ENCODE measurements at regions not wholly inside any gene's neighbourhood (a gene's known extent, or its start where the extent isn't known, plus 50 kb on each side); places are given as distances from the start of the nearest gene placed in this dataset.

DNA sequence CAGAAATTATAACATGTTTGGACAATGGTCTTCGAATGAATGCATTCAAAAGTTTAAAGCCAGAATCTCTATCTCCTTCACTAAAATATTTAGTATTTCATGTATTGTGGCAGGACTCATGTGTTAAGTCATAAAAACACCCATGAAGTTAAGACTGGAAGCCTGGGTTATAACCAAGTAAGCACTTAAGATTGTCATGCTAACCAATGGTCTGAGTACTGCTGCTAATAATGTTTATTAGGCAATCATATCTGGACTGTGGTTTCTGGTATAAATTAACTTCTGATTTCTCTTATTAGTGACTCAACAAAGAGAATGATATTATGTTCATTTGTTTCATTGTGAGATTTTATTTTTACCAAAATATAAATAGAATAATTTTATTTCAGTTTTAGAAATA lies 297.9 kb upstream of the EDIL3 start:
- H3K79me2 ChIP-seq (ENCODE audit: insufficient read depth, low read length): no peaks in the 10 kb centered on the region
- TF ChIP-seq, protein P1, sequence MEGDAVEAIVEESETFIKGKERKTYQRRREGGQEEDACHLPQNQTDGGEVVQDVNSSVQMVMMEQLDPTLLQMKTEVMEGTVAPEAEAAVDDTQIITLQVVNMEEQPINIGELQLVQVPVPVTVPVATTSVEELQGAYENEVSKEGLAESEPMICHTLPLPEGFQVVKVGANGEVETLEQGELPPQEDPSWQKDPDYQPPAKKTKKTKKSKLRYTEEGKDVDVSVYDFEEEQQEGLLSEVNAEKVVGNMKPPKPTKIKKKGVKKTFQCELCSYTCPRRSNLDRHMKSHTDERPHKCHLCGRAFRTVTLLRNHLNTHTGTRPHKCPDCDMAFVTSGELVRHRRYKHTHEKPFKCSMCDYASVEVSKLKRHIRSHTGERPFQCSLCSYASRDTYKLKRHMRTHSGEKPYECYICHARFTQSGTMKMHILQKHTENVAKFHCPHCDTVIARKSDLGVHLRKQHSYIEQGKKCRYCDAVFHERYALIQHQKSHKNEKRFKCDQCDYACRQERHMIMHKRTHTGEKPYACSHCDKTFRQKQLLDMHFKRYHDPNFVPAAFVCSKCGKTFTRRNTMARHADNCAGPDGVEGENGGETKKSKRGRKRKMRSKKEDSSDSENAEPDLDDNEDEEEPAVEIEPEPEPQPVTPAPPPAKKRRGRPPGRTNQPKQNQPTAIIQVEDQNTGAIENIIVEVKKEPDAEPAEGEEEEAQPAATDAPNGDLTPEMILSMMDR (IDR thresholded peaks at IDR 0.05; ENCODE audit: extremely low read depth, low read depth, low read length): no peak
- no peak for DNase-seq (ENCODE audit: insufficient read length, low spot score, missing footprints)
- no peaks in the 10 kb centered on the region for H4K20me1 ChIP-seq (ENCODE audit: insufficient read depth, low read length)
- H3K27ac ChIP-seq (ENCODE audit: low read depth, low read length): no peak overlapping the region
- H3K4me3 ChIP-seq (ENCODE audit: insufficient read depth, low read length): no peak overlapping the region
- no peaks in the 10 kb centered on the region for H3K9me3 ChIP-seq (ENCODE audit: low read depth, low read length)
- no peaks in the 10 kb centered on the region for H3K36me3 ChIP-seq (ENCODE audit: insufficient read depth, low read length)
- H2AFZ ChIP-seq (ENCODE audit: low read length): no peak overlapping the region
- no peaks in the 10 kb centered on the region for H3K27me3 ChIP-seq (ENCODE audit: insufficient read depth, low read length)
- no peak overlapping the region for H3K4me2 ChIP-seq (ENCODE audit: insufficient read depth, low read length)
- H3K4me1 ChIP-seq (ENCODE audit: insufficient read depth, low read length): no peaks in the 10 kb centered on the region

GRCh38 chr5:84680908-84681307 lies 296.2 kb upstream of the EDIL3 start:
- Histone ChIP-seq H3K4me3 (ENCODE audit: insufficient read depth, low read length) (no peak overlapping the region), H3K4me1 (ENCODE audit: insufficient read depth, low read length) (no peaks in the 10 kb centered on the region), H2AFZ (ENCODE audit: low read length) (no peak overlapping the region), H3K9me3 (ENCODE audit: low read depth, low read length) (no peaks in the 10 kb centered on the region), H3K4me2 (ENCODE audit: insufficient read depth, low read length) (no peak overlapping the region), H3K27me3 (ENCODE audit: insufficient read depth, low read length) (no peaks in the 10 kb centered on the region), H3K79me2 (ENCODE audit: insufficient read depth, low read length) (no peaks in the 10 kb centered on the region), H3K27ac (ENCODE audit: low read depth, low read length) (no peak overlapping the region), H4K20me1 (ENCODE audit: insufficient read depth, low read length) (no peaks in the 10 kb centered on the region), H3K36me3 (ENCODE audit: insufficient read depth, low read length) (no peaks in the 10 kb centered on the region)
- DNase-seq (ENCODE audit: insufficient read length, low spot score, missing footprints): no peak
- TF ChIP-seq, protein P1 (IDR thresholded peaks at IDR 0.05; ENCODE audit: extremely low read depth, low read depth, low read length): no peak

DNA sequence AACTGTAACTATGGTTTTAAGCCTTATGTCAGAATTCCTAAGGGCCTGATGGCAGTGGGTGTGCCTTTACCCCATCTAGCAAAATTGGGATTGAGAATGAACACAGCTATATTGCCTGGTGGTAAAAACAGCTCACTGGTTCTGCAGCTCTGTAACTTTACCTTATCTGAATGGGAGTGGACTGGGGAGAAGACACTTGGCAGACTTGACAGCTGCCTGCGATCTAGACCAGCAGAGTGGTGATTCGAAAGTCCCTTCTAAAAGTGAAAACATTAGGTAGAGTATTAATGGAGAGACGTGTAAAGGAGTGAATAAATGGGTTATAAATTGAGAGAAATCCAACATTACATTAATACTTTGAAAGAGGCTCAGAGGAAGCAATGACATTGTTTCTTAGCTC lies 289.1 kb upstream of the EDIL3 start:
- TF ChIP-seq, protein P1 (IDR thresholded peaks at IDR 0.05; ENCODE audit: extremely low read depth, low read depth, low read length): no peak
- Histone ChIP-seq H3K27ac (ENCODE audit: low read depth, low read length) (no peak overlapping the region), H3K4me2 (ENCODE audit: insufficient read depth, low read length) (no peak overlapping the region), H3K36me3 (ENCODE audit: insufficient read depth, low read length) (no peaks in the 10 kb centered on the region), H3K79me2 (ENCODE audit: insufficient read depth, low read length) (no peaks in the 10 kb centered on the region), H3K27me3 (ENCODE audit: insufficient read depth, low read length) (no peaks in the 10 kb centered on the region), H3K4me3 (ENCODE audit: insufficient read depth, low read length) (no peak overlapping the region), H2AFZ (ENCODE audit: low read length) (no peak overlapping the region), H4K20me1 (ENCODE audit: insufficient read depth, low read length) (no peaks in the 10 kb centered on the region), H3K9me3 (ENCODE audit: low read depth, low read length) (no peaks in the 10 kb centered on the region), H3K4me1 (ENCODE audit: insufficient read depth, low read length) (no peaks in the 10 kb centered on the region)
- DNase-seq (ENCODE audit: insufficient read length, low spot score, missing footprints): no peak

GRCh38 chr5:84667576-84667975 lies 282.9 kb upstream of the EDIL3 start:
- H3K79me2 ChIP-seq (ENCODE audit: insufficient read depth, low read length): no peaks in the 10 kb centered on the region
- no peak for DNase-seq (ENCODE audit: insufficient read length, low spot score, missing footprints)
- H3K27me3 ChIP-seq (ENCODE audit: insufficient read depth, low read length): no peaks in the 10 kb centered on the region
- H3K4me3 ChIP-seq (ENCODE audit: insufficient read depth, low read length): no peak overlapping the region
- no peak overlapping the region for H3K4me2 ChIP-seq (ENCODE audit: insufficient read depth, low read length)
- no peak overlapping the region for H2AFZ ChIP-seq (ENCODE audit: low read length)
- H3K4me1 ChIP-seq (ENCODE audit: insufficient read depth, low read length): no peaks in the 10 kb centered on the region
- H3K36me3 ChIP-seq (ENCODE audit: insufficient read depth, low read length): no peaks in the 10 kb centered on the region
- H3K27ac ChIP-seq (ENCODE audit: low read depth, low read length): no peak overlapping the region
- H3K9me3 ChIP-seq (ENCODE audit: low read depth, low read length): no peaks in the 10 kb centered on the region
- no peaks in the 10 kb centered on the region for H4K20me1 ChIP-seq (ENCODE audit: insufficient read depth, low read length)
- TF ChIP-seq, protein P1 (IDR thresholded peaks at IDR 0.05; ENCODE audit: extremely low read depth, low read depth, low read length): no peak

Data from osteoblast (primary cell).